ENCODE measurements at regions not wholly inside any gene's neighbourhood (a gene's known extent, or its start where the extent isn't known, plus 50 kb on each side); places are given as distances from the start of the nearest gene placed in this dataset.

- Histone ChIP-seq H3K27me3 (ENCODE audit: low read depth) (no peaks in the 10 kb centered on the region), H3K4me1 (peaks cover 14% of the 10 kb centered on the region), H3K9me3 (no peaks in the 10 kb centered on the region), H3K36me3 (no peaks in the 10 kb centered on the region), H3K4me3 (no peak overlapping the region), H3K27ac (no peak overlapping the region)
- ATAC-seq: peak; percentile 53 to 58
- no peak for TF ChIP-seq CTCF (IDR thresholded peaks at IDR 0.05)
- DNase-seq: no peak
- intact Hi-C loops (cut with DNase I): no loop called here
Measured at GRCh38 chr1:34404804-34405203, 228.1 kb downstream of the C1orf94 start.

GRCh38 chr1:34405266-34405959 lies 228.7 kb downstream of the C1orf94 start:
- intact Hi-C loops (cut with DNase I): no loop called here
- H3K27ac ChIP-seq: no peak overlapping the region
- H3K36me3 ChIP-seq: no peaks in the 10 kb centered on the region
- H3K9me3 ChIP-seq: no peaks in the 10 kb centered on the region
- H3K27me3 ChIP-seq (ENCODE audit: low read depth): no peaks in the 10 kb centered on the region
- DNase-seq (no peak), ATAC-seq (no peak)
- no peak overlapping the region for H3K4me3 ChIP-seq
- TF ChIP-seq CTCF (IDR thresholded peaks at IDR 0.05): no peak
- H3K4me1 ChIP-seq: peaks cover 14% of the 10 kb centered on the region

- ATAC-seq (peak; percentile 55 to 78), DNase-seq (no peak)
- H3K4me3 ChIP-seq: no peak overlapping the region
- intact Hi-C loops (cut with DNase I): no loop called here
- no peaks in the 10 kb centered on the region for H3K27me3 ChIP-seq (ENCODE audit: low read depth)
- no peaks in the 10 kb centered on the region for H3K36me3 ChIP-seq
- no peak for TF ChIP-seq CTCF (IDR thresholded peaks at IDR 0.05)
- peaks cover 14% of the 10 kb centered on the region for H3K4me1 ChIP-seq
- H3K27ac ChIP-seq: peak overlapping the region; percentile 34
- H3K9me3 ChIP-seq: no peaks in the 10 kb centered on the region
Measured at GRCh38 chr1:34406377-34406776, 229.7 kb downstream of the C1orf94 start.

- no peak for TF ChIP-seq CTCF (IDR thresholded peaks at IDR 0.05)
- DNase-seq: no peak
- Histone ChIP-seq H3K4me3 (no peak overlapping the region), H3K36me3 (no peaks in the 10 kb centered on the region), H3K27me3 (ENCODE audit: low read depth) (no peaks in the 10 kb centered on the region), H3K4me1 (peaks cover 14% of the 10 kb centered on the region), H3K27ac (peak overlapping the region; percentile 34), H3K9me3 (no peaks in the 10 kb centered on the region)
- peak; percentile 71 to 81 for ATAC-seq
- intact Hi-C loops (cut with DNase I): no loop called here
Measured at GRCh38 chr1:34406833-34407539, 230.3 kb downstream of the C1orf94 start.

GRCh38 chr1:34408011-34408410 lies 231.3 kb downstream of the C1orf94 start:
- no peaks in the 10 kb centered on the region for H3K27me3 ChIP-seq (ENCODE audit: low read depth)
- H3K27ac ChIP-seq: no peak overlapping the region
- intact Hi-C loops (cut with DNase I): no loop called here
- peaks cover 14% of the 10 kb centered on the region for H3K4me1 ChIP-seq
- DNase-seq (no peak), ATAC-seq (peak; percentile 50 to 63)
- H3K4me3 ChIP-seq: no peak overlapping the region
- no peaks in the 10 kb centered on the region for H3K36me3 ChIP-seq
- no peak for TF ChIP-seq CTCF (IDR thresholded peaks at IDR 0.05)
- no peaks in the 10 kb centered on the region for H3K9me3 ChIP-seq

Data from lower lobe of right lung (tissue), 2 donors.